ENCODE measurements at regions not wholly inside any gene's neighbourhood (a gene's known extent, or its start where the extent isn't known, plus 50 kb on each side); places are given as distances from the start of the nearest gene placed in this dataset.

DNA sequence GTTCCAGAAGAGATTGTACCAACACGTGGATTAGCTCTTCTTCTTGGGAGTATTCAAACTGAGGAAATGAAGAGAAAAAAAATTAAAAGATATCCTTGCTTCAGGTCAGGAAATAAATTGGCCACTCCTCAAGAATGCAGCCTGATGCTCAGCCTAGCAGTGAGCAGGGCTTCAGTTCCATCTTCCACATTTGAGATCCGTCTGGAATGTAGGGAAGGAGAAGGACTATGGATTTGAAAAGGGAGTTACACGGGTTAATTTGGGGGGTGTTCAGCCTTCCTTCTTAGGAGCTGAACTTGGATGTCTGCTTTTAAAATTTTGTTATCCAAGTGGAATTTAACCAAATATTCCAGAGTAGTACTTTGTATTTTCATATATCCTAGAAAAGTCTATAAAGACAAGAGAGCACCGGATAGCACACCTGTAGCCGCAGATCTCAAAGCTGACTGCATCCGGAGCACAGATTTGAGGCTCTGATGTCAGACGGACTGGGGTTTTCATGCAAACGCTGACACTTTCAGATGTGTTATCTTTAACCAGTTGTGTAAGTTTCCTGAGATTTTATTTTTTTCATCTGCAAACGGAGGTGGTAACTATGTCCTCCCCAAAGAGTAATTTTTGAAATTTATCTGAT, 99.3 kb downstream of the COPS8 start:
- H3K4me3 ChIP-seq (ENCODE audit: control insufficient read depth, low read depth, low read length): no peak overlapping the region
- TF ChIP-seq, protein P1, sequence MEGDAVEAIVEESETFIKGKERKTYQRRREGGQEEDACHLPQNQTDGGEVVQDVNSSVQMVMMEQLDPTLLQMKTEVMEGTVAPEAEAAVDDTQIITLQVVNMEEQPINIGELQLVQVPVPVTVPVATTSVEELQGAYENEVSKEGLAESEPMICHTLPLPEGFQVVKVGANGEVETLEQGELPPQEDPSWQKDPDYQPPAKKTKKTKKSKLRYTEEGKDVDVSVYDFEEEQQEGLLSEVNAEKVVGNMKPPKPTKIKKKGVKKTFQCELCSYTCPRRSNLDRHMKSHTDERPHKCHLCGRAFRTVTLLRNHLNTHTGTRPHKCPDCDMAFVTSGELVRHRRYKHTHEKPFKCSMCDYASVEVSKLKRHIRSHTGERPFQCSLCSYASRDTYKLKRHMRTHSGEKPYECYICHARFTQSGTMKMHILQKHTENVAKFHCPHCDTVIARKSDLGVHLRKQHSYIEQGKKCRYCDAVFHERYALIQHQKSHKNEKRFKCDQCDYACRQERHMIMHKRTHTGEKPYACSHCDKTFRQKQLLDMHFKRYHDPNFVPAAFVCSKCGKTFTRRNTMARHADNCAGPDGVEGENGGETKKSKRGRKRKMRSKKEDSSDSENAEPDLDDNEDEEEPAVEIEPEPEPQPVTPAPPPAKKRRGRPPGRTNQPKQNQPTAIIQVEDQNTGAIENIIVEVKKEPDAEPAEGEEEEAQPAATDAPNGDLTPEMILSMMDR (IDR thresholded peaks at IDR 0.05; ENCODE audit: control insufficient read depth, insufficient read depth, low read depth, low read length, missing control alignments): no peak
- DNase-seq (ENCODE audit: low read depth): no peak

DNA sequence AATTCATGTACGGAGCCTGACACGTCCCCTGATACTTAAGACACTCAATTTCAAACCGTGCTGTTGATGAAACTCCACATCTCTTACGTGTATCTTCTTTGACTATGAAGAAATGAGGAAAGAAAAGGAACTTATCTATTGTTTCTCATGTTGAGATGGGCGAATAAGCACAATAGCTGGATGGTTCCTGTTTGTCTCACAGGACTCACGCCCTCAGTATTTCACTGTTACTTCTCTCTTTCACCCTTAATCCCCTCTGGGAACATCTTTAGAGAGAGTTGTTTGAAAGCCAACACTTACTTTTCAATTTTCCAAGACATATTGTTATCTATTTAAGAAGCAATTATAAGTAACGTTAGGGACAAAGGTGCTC, 99.8 kb downstream of the COPS8 start:
- TF ChIP-seq, protein P1 (IDR thresholded peaks at IDR 0.05; ENCODE audit: control insufficient read depth, insufficient read depth, low read depth, low read length, missing control alignments): no peak
- DNase-seq (ENCODE audit: low read depth): no peak
- no peak overlapping the region for H3K4me3 ChIP-seq (ENCODE audit: control insufficient read depth, low read depth, low read length)

DNA sequence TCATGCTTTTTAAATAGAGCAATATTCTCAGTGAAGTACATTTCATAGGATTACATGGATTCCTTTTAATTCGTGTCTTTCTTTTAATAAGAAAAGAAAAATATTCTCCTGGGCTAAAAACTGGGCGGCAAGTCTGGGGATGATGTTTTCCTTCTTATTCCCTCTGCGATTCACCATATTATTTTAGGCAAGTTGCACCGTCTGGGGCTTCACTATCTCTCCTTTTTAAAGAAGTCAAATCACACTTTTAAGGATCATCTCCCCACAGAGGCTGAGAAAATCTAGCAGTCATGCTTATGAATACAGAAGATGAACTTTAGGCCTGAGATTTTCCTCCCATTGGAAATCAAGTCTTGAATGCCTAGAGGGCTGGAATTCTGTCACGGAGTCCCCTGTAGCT, 104.1 kb downstream of the COPS8 start:
- no peak for DNase-seq (ENCODE audit: low read depth)

DNA sequence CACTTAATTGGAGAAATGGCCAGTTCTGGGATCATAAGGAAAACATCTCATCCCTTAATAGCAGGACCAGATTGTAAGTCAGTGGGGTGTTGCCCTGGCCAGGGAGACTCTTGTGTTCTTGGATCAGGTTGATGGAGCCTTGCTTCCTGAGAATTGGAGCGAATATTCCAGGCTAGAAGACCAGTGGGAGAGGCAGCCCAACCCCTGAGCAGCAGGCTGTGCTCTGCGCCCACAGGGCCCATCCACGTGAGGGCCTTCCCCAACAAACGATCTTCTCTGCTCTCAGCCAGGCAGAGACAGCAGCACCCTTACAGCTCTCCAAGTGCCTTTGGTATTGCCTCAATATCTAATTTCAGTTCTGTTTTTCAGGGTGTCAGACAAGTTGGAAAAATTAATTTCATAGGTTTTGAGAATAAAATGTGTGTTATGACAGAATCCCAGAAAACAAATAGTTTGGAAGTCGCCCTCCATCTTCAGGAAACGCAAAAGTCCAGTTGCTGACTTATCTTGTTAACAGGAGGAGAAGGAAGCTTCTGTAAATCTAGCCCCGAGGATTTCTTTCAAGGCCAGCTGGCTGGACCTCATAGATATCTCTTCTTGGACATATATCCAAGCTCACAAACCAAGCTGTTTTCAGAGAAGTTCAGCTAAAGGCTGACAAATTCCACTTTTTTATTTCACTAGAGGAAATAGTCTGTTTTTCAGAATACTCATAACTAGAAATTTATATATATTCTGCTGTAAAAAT, 105.5 kb downstream of the COPS8 start:
- TF ChIP-seq, protein P1 (IDR thresholded peaks at IDR 0.05; ENCODE audit: control insufficient read depth, insufficient read depth, low read depth, low read length, missing control alignments): no peak
- H3K4me3 ChIP-seq (ENCODE audit: control insufficient read depth, low read depth, low read length): no peak overlapping the region
- DNase-seq (ENCODE audit: low read depth): no peak

More for the DNA sequence above, 104.1 kb downstream of the COPS8 start:
- no peak overlapping the region for H3K4me3 ChIP-seq (ENCODE audit: control insufficient read depth, low read depth, low read length)
- TF ChIP-seq, protein P1 (IDR thresholded peaks at IDR 0.05; ENCODE audit: control insufficient read depth, insufficient read depth, low read depth, low read length, missing control alignments): no peak

DNA sequence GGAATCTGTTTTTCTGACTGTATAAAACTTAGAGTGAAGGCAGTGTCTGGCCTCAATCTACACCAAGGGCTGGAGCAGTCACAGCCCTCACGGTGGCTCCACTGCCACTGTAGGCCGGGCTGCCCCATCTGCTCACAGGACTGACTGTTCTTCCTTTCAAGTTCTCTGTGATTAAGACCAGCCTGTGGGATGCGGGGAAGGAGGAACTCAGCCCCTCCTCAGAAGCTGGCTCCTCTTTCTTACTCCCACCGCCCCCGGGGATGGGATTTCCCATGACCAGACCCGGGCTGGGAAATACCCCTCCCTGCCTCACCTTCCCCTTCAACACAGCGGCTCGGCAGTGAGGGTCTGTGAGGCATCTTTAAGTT, 106.0 kb downstream of the COPS8 start:
- TF ChIP-seq, protein P1 (IDR thresholded peaks at IDR 0.05; ENCODE audit: control insufficient read depth, insufficient read depth, low read depth, low read length, missing control alignments): no peak
- no peak for DNase-seq (ENCODE audit: low read depth)
- no peak overlapping the region for H3K4me3 ChIP-seq (ENCODE audit: control insufficient read depth, low read depth, low read length)

DNA sequence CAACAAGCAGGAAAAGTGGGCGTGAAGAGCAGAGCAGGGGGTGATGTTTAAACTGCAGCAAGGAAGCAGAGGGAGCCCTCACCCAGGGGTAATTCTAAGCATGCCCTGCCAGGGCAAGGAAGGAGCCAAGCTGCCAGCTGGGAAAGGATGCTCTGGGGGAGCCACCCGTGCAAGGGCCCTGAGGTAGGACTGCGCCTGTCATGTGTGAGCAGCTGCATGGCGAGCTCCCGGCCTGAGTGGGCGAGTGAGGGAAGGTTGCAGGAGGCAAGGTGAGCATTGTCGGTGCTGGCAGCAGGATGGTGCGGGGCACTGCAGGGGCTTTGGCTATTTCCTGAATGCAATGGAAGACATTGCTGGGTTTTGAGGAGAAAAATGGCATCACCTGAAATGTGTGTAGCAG, 107.2 kb downstream of the COPS8 start:
- no peak for DNase-seq (ENCODE audit: low read depth)
- H3K4me3 ChIP-seq (ENCODE audit: control insufficient read depth, low read depth, low read length): no peak overlapping the region
- TF ChIP-seq, protein P1 (IDR thresholded peaks at IDR 0.05; ENCODE audit: control insufficient read depth, insufficient read depth, low read depth, low read length, missing control alignments): no peak

Data from AG09309 (cell line).